Suprapubic skin (tissue), 4 donors: ENCODE measurements at regions not wholly inside any gene's neighbourhood (a gene's known extent, or its start where the extent isn't known, plus 50 kb on each side); places are given as distances from the start of the nearest gene placed in this dataset.

Source experiments
- DNase-seq, 2 donors: peaks; one replicate each; pipeline ENCODE4 v3.0.0-alpha.2; 2019; ENCODE audit warnings: low spot score in 2 of 2
- H3K27ac ChIP-seq: fragments of 200-600 bp; sonication (generic); one replicate; pipeline ENCODE4 v1.5.1; 2019
- H3K27me3 ChIP-seq: fragments of 200-600 bp; sonication (generic); one replicate; pipeline ENCODE4 v1.5.1; 2019
- H3K36me3 ChIP-seq: fragments of 200-600 bp; sonication (generic); one replicate; pipeline ENCODE4 v1.5.1; 2019
- H3K4me1 ChIP-seq: fragments of 200-600 bp; sonication (generic); one replicate; pipeline ENCODE4 v1.5.1; 2019
- H3K4me3 ChIP-seq: fragments of 200-600 bp; sonication (generic); one replicate; pipeline ENCODE4 v1.5.1; 2019; ENCODE audit warnings: mild to moderate bottlenecking
- H3K9me3 ChIP-seq: fragments of 200-600 bp; sonication (generic); one replicate; pipeline ENCODE4 v1.5.1; 2019
- CTCF ChIP-seq, 2 donors: fragments of 200-600 bp in 1 of 2; fragments of 450-650 bp in 1 of 2; sonication (generic) in 1 of 2; IDR thresholded peaks; one replicate each; pipeline ENCODE4 v1.5.1; 2016 to 2019; ENCODE audit warnings: antibody characterized with exemption in 2 of 2, mild to moderate bottlenecking in 1 of 2, moderate library complexity in 1 of 2
- EP300 ChIP-seq: sonication (generic); formaldehyde crosslinking; IDR thresholded peaks from one replicate; pipeline ENCODE4 v1.6.1; 2017; ENCODE audit warnings: antibody characterized with exemption
- POLR2A ChIP-seq, 2 donors: fragments of 450-650 bp; IDR thresholded peaks; one replicate each; pipeline ENCODE4 v1.6.1; 2017; ENCODE audit warnings: antibody characterized with exemption in 2 of 2, mild to moderate bottlenecking in 2 of 2, moderate library complexity in 2 of 2
- POLR2AphosphoS5 ChIP-seq, 3 donors: sonication (generic); formaldehyde crosslinking; IDR thresholded peaks; one replicate each; pipeline ENCODE4 v1.6.1; 2017; ENCODE audit warnings: antibody characterized with exemption in 3 of 3
- WGBS: methylation state at CpG from one replicate; pipeline ENCODE4 v1.1.5; 2018; 5-methylcytosine and 5-hydroxymethylcytosine counted together

DNA sequence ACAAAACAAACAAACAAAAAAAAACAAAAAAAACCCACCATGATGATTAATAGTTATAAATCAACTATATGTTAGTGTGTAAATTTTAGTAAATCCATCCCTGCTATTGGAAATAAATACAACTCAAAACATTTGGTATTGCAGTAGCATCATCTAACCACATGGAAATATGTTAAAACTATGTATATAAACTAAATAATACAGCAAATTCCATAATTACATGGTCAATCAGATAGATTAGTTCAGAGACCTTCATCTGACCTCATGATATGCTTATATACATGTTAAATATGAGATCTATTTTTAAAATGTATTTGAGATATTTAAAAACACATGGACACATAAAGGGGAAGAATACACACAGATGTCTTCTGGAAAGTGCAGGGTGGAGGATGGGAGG is 384.2 kb downstream of the TMX3 start:
- no peak overlapping the region for H3K27ac ChIP-seq
- no peak for DNase-seq
- TF ChIP-seq POLR2A (IDR thresholded peaks at IDR 0.05) (no peak), EP300 (no peak), POLR2AphosphoS5 (IDR thresholded peaks at IDR 0.05) (no peak), CTCF (IDR thresholded peaks at IDR 0.05) (no peak)
- H3K4me1 ChIP-seq: no peaks in the 10 kb centered on the region
- no peaks in the 10 kb centered on the region for H3K36me3 ChIP-seq
- H3K9me3 ChIP-seq: no peaks in the 10 kb centered on the region
- H3K4me3 ChIP-seq: no peak overlapping the region
- no peaks in the 10 kb centered on the region for H3K27me3 ChIP-seq

DNA sequence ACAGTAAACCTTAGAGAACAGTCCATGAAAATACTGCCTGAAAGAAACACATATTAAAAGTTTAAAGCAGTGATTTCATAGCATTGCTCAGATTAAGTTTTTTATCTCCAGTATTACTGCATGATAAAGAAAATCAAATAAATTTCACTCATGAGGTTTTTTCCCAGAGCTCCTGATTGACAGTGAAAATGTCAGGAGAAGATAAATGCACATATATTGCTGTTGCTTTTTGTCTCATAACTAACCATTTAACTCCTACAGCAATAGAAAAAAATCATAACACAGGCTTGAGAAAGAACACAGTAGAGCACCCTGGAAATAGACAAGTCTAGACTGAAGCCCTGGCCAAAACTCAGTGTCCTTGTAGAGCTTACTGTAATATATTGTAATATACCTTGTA is 391.0 kb downstream of the TMX3 start:
- Histone ChIP-seq H3K4me3 (no peak overlapping the region), H3K27me3 (no peaks in the 10 kb centered on the region), H3K27ac (no peak overlapping the region), H3K9me3 (no peaks in the 10 kb centered on the region), H3K36me3 (no peaks in the 10 kb centered on the region), H3K4me1 (no peaks in the 10 kb centered on the region)
- no peak for DNase-seq
- no peak for TF ChIP-seq CTCF (IDR thresholded peaks at IDR 0.05)
- no peak for TF ChIP-seq POLR2AphosphoS5 (IDR thresholded peaks at IDR 0.05)
- no peak for TF ChIP-seq EP300
- TF ChIP-seq POLR2A (IDR thresholded peaks at IDR 0.05): no peak

DNA sequence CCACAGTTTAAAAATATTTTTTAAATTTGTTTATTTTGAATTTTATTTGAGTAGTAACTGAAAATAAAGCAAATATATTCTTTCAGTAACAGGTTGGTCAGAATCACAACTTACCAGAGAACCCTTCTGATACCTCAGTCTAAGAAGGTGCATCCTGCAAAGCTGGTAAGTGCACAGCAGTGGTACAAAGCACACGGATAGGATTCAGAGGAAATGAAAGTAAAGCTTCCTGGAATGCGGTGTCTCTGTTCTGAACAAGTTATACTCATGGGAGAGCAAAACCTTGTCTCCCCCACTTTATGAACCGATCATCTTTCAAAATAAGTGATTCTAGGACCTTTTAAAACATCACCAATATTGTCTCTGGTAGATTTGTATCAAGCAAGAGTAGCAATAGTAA is 398.3 kb downstream of the TMX3 start:
- no peaks in the 10 kb centered on the region for H3K4me1 ChIP-seq
- H3K36me3 ChIP-seq: no peaks in the 10 kb centered on the region
- H3K27ac ChIP-seq: no peak overlapping the region
- no peak for TF ChIP-seq POLR2A (IDR thresholded peaks at IDR 0.05)
- TF ChIP-seq POLR2AphosphoS5 (IDR thresholded peaks at IDR 0.05): no peak
- no peak for TF ChIP-seq CTCF (IDR thresholded peaks at IDR 0.05)
- no peak for TF ChIP-seq EP300
- H3K4me3 ChIP-seq: no peak overlapping the region
- DNase-seq: no peak
- 33% methylated on average over 3 of the region's 3 CpGs for WGBS
- H3K27me3 ChIP-seq: no peaks in the 10 kb centered on the region
- no peaks in the 10 kb centered on the region for H3K9me3 ChIP-seq

GRCh38 chr18:68314403-68314802 is 400.5 kb downstream of the TMX3 start:
- no peak for DNase-seq
- no peak overlapping the region for H3K27ac ChIP-seq
- TF ChIP-seq POLR2A (IDR thresholded peaks at IDR 0.05) (no peak), CTCF (IDR thresholded peaks at IDR 0.05) (no peak), POLR2AphosphoS5 (IDR thresholded peaks at IDR 0.05) (no peak), EP300 (no peak)
- H3K4me1 ChIP-seq: no peaks in the 10 kb centered on the region
- H3K27me3 ChIP-seq: no peaks in the 10 kb centered on the region
- no peaks in the 10 kb centered on the region for H3K36me3 ChIP-seq
- H3K9me3 ChIP-seq: no peaks in the 10 kb centered on the region
- H3K4me3 ChIP-seq: no peak overlapping the region
- 49% methylated on average over 4 of the region's 4 CpGs for WGBS

GRCh38 chr18:68301441-68301840 is 413.5 kb downstream of the TMX3 start:
- TF ChIP-seq POLR2AphosphoS5 (IDR thresholded peaks at IDR 0.05) (no peak), CTCF (IDR thresholded peaks at IDR 0.05) (no peak), EP300 (no peak), POLR2A (IDR thresholded peaks at IDR 0.05) (no peak)
- H3K27me3 ChIP-seq: no peaks in the 10 kb centered on the region
- no peak overlapping the region for H3K27ac ChIP-seq
- no peak for DNase-seq
- no peaks in the 10 kb centered on the region for H3K36me3 ChIP-seq
- H3K9me3 ChIP-seq: no peaks in the 10 kb centered on the region
- H3K4me1 ChIP-seq: no peaks in the 10 kb centered on the region
- WGBS: 71% methylated on average over 3 of the region's 3 CpGs
- no peak overlapping the region for H3K4me3 ChIP-seq
